Stimulated activated naive B cell treated with anti-CD40 and anti-IgM and Interleukin-4, amounts not matched to agents 10 μg/mL and 1 μg/mL and 100 μg/mL, for 72 hours (primary cell): ENCODE measurements at regions not wholly inside any gene's neighbourhood (a gene's known extent, or its start where the extent isn't known, plus 50 kb on each side); places are given as distances from the start of the nearest gene placed in this dataset.

Experiments
- ATAC-seq, 2 donors: fragments of 150-1000 bp; cut with Tn5 transposase; replicated peaks; 2 replicates each; pipeline ENCODE4 v1.10.0; 2021; ENCODE audit warnings: moderate library complexity in 1 of 2
- DNase-seq: peaks from one replicate; pipeline ENCODE4 v3.0.0; 2021
- H3K27ac Mint-ChIP-seq: one replicate; pipeline ENCODE4 v1.8.0; 2022; ENCODE audit warnings: mild to moderate bottlenecking, mixed read lengths
- H3K27me3 Mint-ChIP-seq, 2 donors: one replicate each; pipeline ENCODE4 v1.8.0; 2022; ENCODE audit warnings: mixed read lengths in 2 of 2
- H3K36me3 Mint-ChIP-seq, 2 donors: one replicate each; pipeline ENCODE4 v1.8.0; 2022; ENCODE audit warnings: mixed read lengths in 2 of 2, mild to moderate bottlenecking in 1 of 2
- H3K4me1 Mint-ChIP-seq, 2 donors: one replicate each; pipeline ENCODE4 v1.8.0; 2022; ENCODE audit warnings: mixed read lengths in 2 of 2, mild to moderate bottlenecking in 1 of 2
- H3K4me3 Mint-ChIP-seq, 2 donors: one replicate each; pipeline ENCODE4 v1.8.0; 2022; ENCODE audit warnings: mild to moderate bottlenecking in 2 of 2, mixed read lengths in 2 of 2, moderate library complexity in 1 of 2
- H3K9me3 Mint-ChIP-seq, 2 donors: one replicate each; pipeline ENCODE4 v1.8.0; 2022; ENCODE audit warnings: mixed read lengths in 2 of 2, mild to moderate bottlenecking in 1 of 2

GRCh38 chrX:42466332-42467046 lies 311.5 kb downstream of the PPP1R2C start:
- Mint-ChIP-seq H3K9me3 (no peaks in the 10 kb centered on the region), H3K4me1 (peaks cover 0 to 6% of the 10 kb centered on the region in 2 donors), H3K4me3 (no peak overlapping the region), H3K27ac (no peak overlapping the region), H3K36me3 (no peaks in the 10 kb centered on the region), H3K27me3 (peaks cover 0 to 11% of the 10 kb centered on the region in 2 donors)
- DNase-seq (no peak), ATAC-seq (no peak)

- H3K9me3 Mint-ChIP-seq = no peaks in the 10 kb centered on the region
- DNase-seq (no peak), ATAC-seq (no peak)
- H3K4me3 Mint-ChIP-seq = no peak overlapping the region
- H3K4me1 Mint-ChIP-seq = peaks cover 0 to 6% of the 10 kb centered on the region in 2 donors
- peaks cover 0 to 11% of the 10 kb centered on the region in 2 donors for H3K27me3 Mint-ChIP-seq
- H3K27ac Mint-ChIP-seq = no peak overlapping the region
- H3K36me3 Mint-ChIP-seq = no peaks in the 10 kb centered on the region
These were observed 312.1 kb downstream of the PPP1R2C start for GRCh38 chrX:42465821-42466220.

GRCh38 chrX:42463706-42464490 lies 314.1 kb downstream of the PPP1R2C start:
- H3K9me3 Mint-ChIP-seq = no peaks in the 10 kb centered on the region

GRCh38 chrX:42462917-42463316 lies 315.0 kb downstream of the PPP1R2C start:
- DNase-seq (no peak), ATAC-seq (no peak)
- H3K27me3 Mint-ChIP-seq = peaks cover 0 to 6% of the 10 kb centered on the region in 2 donors
- no peaks in the 10 kb centered on the region for H3K36me3 Mint-ChIP-seq
- peaks cover 0 to 6% of the 10 kb centered on the region in 2 donors for H3K4me1 Mint-ChIP-seq
- no peak overlapping the region for H3K4me3 Mint-ChIP-seq
- no peak overlapping the region for H3K27ac Mint-ChIP-seq
- no peaks in the 10 kb centered on the region for H3K9me3 Mint-ChIP-seq

More at GRCh38 chrX:42463706-42464490, 314.1 kb downstream of the PPP1R2C start:
- Mint-ChIP-seq H3K36me3 (no peaks in the 10 kb centered on the region), H3K27ac (no peak overlapping the region), H3K27me3 (peaks cover 0 to 11% of the 10 kb centered on the region in 2 donors), H3K4me3 (no peak overlapping the region), H3K4me1 (peaks cover 0 to 6% of the 10 kb centered on the region in 2 donors)
- no peak for DNase-seq
- no peak for ATAC-seq

GRCh38 chrX:42460706-42461105 lies 317.3 kb downstream of the PPP1R2C start:
- DNase-seq = no peak
- no peak for ATAC-seq
- H3K27me3 Mint-ChIP-seq = no peaks in the 10 kb centered on the region
- no peak overlapping the region for H3K4me3 Mint-ChIP-seq
- H3K27ac Mint-ChIP-seq = no peak overlapping the region
- H3K9me3 Mint-ChIP-seq = no peaks in the 10 kb centered on the region
- H3K4me1 Mint-ChIP-seq = peaks cover 0 to 6% of the 10 kb centered on the region in 2 donors
- H3K36me3 Mint-ChIP-seq = no peaks in the 10 kb centered on the region

- no peaks in the 10 kb centered on the region for H3K36me3 Mint-ChIP-seq
- ATAC-seq (no peak), DNase-seq (no peak)
- H3K27ac Mint-ChIP-seq = no peak overlapping the region
- no peaks in the 10 kb centered on the region for H3K9me3 Mint-ChIP-seq
- H3K27me3 Mint-ChIP-seq = no peaks in the 10 kb centered on the region
- H3K4me1 Mint-ChIP-seq = peaks cover 0 to 6% of the 10 kb centered on the region in 2 donors
- H3K4me3 Mint-ChIP-seq = no peak overlapping the region
These were observed 318.2 kb downstream of the PPP1R2C start for GRCh38 chrX:42459735-42460134.

- no peaks in the 10 kb centered on the region for H3K4me1 Mint-ChIP-seq
- H3K9me3 Mint-ChIP-seq = peaks cover 2% of the 10 kb centered on the region in 2 donors
- DNase-seq = no peak
- no peaks in the 10 kb centered on the region for H3K27me3 Mint-ChIP-seq
- H3K27ac Mint-ChIP-seq = no peak overlapping the region
- ATAC-seq = no peak
- no peaks in the 10 kb centered on the region for H3K36me3 Mint-ChIP-seq
- H3K4me3 Mint-ChIP-seq = no peak overlapping the region
These were observed 321.7 kb downstream of the PPP1R2C start for GRCh38 chrX:42456176-42456700.

GRCh38 chrX:42450228-42450627 lies 327.7 kb downstream of the PPP1R2C start:
- peaks cover 0 to 2% of the 10 kb centered on the region in 2 donors for H3K36me3 Mint-ChIP-seq
- no peaks in the 10 kb centered on the region for H3K27me3 Mint-ChIP-seq
- ATAC-seq (no peak), DNase-seq (no peak)
- no peaks in the 10 kb centered on the region for H3K4me1 Mint-ChIP-seq
- H3K9me3 Mint-ChIP-seq = peaks cover 4 to 10% of the 10 kb centered on the region in 2 donors
- no peak overlapping the region for H3K4me3 Mint-ChIP-seq
- H3K27ac Mint-ChIP-seq = no peak overlapping the region

- no peak overlapping the region for H3K27ac Mint-ChIP-seq
- H3K36me3 Mint-ChIP-seq = no peaks in the 10 kb centered on the region
- no peak overlapping the region for H3K4me3 Mint-ChIP-seq
- ATAC-seq (no peak), DNase-seq (no peak)
- peaks cover 3 to 8% of the 10 kb centered on the region in 2 donors for H3K4me1 Mint-ChIP-seq
- H3K9me3 Mint-ChIP-seq = peaks cover 7 to 10% of the 10 kb centered on the region in 2 donors
- peaks cover 0 to 1% of the 10 kb centered on the region in 2 donors for H3K27me3 Mint-ChIP-seq
These were observed 334.7 kb downstream of the PPP1R2C start for GRCh38 chrX:42443267-42443666.

GRCh38 chrX:42442745-42443144 lies 335.2 kb downstream of the PPP1R2C start:
- DNase-seq (no peak), ATAC-seq (no peak)
- Mint-ChIP-seq H3K36me3 (no peaks in the 10 kb centered on the region), H3K27me3 (peaks cover 0 to 6% of the 10 kb centered on the region in 2 donors), H3K4me3 (no peak overlapping the region), H3K9me3 (peaks cover 7 to 10% of the 10 kb centered on the region in 2 donors), H3K27ac (no peak overlapping the region), H3K4me1 (peaks cover 3 to 8% of the 10 kb centered on the region in 2 donors)

GRCh38 chrX:42437211-42437610 lies 340.8 kb downstream of the PPP1R2C start:
- H3K4me1 Mint-ChIP-seq = no peaks in the 10 kb centered on the region
- no peak overlapping the region for H3K4me3 Mint-ChIP-seq
- peaks cover 1 to 6% of the 10 kb centered on the region in 2 donors for H3K36me3 Mint-ChIP-seq

GRCh38 chrX:42434458-42435166 lies 343.4 kb downstream of the PPP1R2C start:
- H3K36me3 Mint-ChIP-seq = peaks cover 1 to 6% of the 10 kb centered on the region in 2 donors
- ATAC-seq = no peak
- H3K4me3 Mint-ChIP-seq = no peak overlapping the region
- DNase-seq = no peak
- peaks cover 0 to 36% of the 10 kb centered on the region in 2 donors for H3K27me3 Mint-ChIP-seq
- no peaks in the 10 kb centered on the region for H3K4me1 Mint-ChIP-seq
- no peak overlapping the region for H3K27ac Mint-ChIP-seq
- H3K9me3 Mint-ChIP-seq = peaks cover 5 to 10% of the 10 kb centered on the region in 2 donors

More at GRCh38 chrX:42437211-42437610, 340.8 kb downstream of the PPP1R2C start:
- no peak overlapping the region for H3K27ac Mint-ChIP-seq
- no peak for ATAC-seq
- H3K27me3 Mint-ChIP-seq = peaks cover 0 to 27% of the 10 kb centered on the region in 2 donors
- no peak for DNase-seq
- peaks cover 5 to 10% of the 10 kb centered on the region in 2 donors for H3K9me3 Mint-ChIP-seq

GRCh38 chrX:42432552-42432951 lies 345.4 kb downstream of the PPP1R2C start:
- Mint-ChIP-seq H3K4me3 (no peak overlapping the region), H3K9me3 (peaks cover 5 to 7% of the 10 kb centered on the region in 2 donors), H3K36me3 (peaks cover under 1 to 6% of the 10 kb centered on the region in 2 donors), H3K27ac (no peak overlapping the region), H3K27me3 (peaks cover 0 to 28% of the 10 kb centered on the region in 2 donors), H3K4me1 (no peaks in the 10 kb centered on the region)
- DNase-seq = no peak
- ATAC-seq = no peak

GRCh38 chrX:42422961-42423360 lies 355.0 kb downstream of the PPP1R2C start:
- no peak for DNase-seq
- Mint-ChIP-seq H3K4me1 (no peaks in the 10 kb centered on the region), H3K36me3 (no peaks in the 10 kb centered on the region), H3K27me3 (no peaks in the 10 kb centered on the region), H3K4me3 (no peak overlapping the region), H3K9me3 (no peaks in the 10 kb centered on the region), H3K27ac (no peak overlapping the region)
- ATAC-seq = no peak
